Neutrophil (primary cell): ENCODE measurements at regions not wholly inside any gene's neighbourhood (a gene's known extent, or its start where the extent isn't known, plus 50 kb on each side); places are given as distances from the start of the nearest gene placed in this dataset.

Experiments used
- H3K27ac ChIP-seq: fragments of 200-600 bp; sonication (generic); 2 replicates; pipeline ENCODE4 v1.5.1; 2016; ENCODE audit warnings: mild to moderate bottlenecking, moderate library complexity
- H3K27me3 ChIP-seq: fragments of 200-600 bp; sonication (generic); 2 replicates; pipeline ENCODE4 v1.6.0; 2016; ENCODE audit warnings: mild to moderate bottlenecking
- H3K36me3 ChIP-seq: fragments of 200-600 bp; sonication (generic); 2 replicates; pipeline ENCODE4 v1.5.1; 2017
- H3K4me1 ChIP-seq, 2 experiments: fragments of 200-600 bp in 1 of 2; sonication (generic) in 1 of 2; 1 replicate in 1 of 2; 2 replicates in 1 of 2; pipeline versions ENCODE4 v1.5.1 to v1.6.1; 2013 to 2016; ENCODE audit warnings: low read depth in 1 of 2, low read length in 1 of 2, mild to moderate bottlenecking in 1 of 2, moderate library complexity in 1 of 2; ENCODE audit not compliant: control insufficient read depth in 1 of 2, insufficient read depth in 1 of 2
- H3K4me3 ChIP-seq, 2 experiments: fragments of 200-600 bp in 1 of 2; sonication (generic) in 1 of 2; 1 replicate in 1 of 2; 2 replicates in 1 of 2; pipeline ENCODE4 v1.5.1; 2013 to 2016; ENCODE audit warnings: low read depth in 1 of 2, low read length in 1 of 2, mild to moderate bottlenecking in 1 of 2, moderate library complexity in 1 of 2
- H3K9me3 ChIP-seq: fragments of 200-600 bp; sonication (generic); 2 replicates; pipeline ENCODE4 v1.5.1; 2016
- CTCF ChIP-seq: fragments of 200-600 bp; sonication (generic); IDR thresholded peaks from 2 replicates; pipeline ENCODE4 v1.5.1; 2016; ENCODE audit warnings: antibody characterized with exemption

DNA sequence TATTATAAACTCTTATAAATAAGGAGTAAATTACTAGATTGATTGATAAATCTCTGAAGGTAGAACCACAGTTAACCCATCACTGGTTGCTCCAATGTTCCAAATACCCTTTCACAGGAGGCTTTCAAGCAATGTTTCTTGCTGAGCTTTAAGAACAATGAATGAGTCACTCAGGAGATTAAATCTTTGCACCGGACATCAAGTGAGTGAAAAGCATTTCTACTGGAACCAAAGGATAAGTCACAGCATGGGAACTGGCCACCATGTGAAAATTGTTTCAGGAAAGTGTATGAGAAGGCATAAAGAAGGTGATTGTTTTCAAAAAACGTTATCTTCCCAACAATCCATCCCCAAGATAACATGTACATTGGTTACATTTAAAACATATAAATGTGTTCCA, 90.6 kb downstream of the CNTN3 start:
- no peak overlapping the region for H3K4me3 ChIP-seq
- H3K36me3 ChIP-seq = no peaks in the 10 kb centered on the region
- H3K4me1 ChIP-seq = no peaks in the 10 kb centered on the region
- no peak overlapping the region for H3K27ac ChIP-seq
- H3K27me3 ChIP-seq = no peaks in the 10 kb centered on the region
- no peaks in the 10 kb centered on the region for H3K9me3 ChIP-seq
- TF ChIP-seq CTCF = no peak

GRCh38 chr3:74520895-74521294, 93.6 kb downstream of the CNTN3 start:
- H3K27ac ChIP-seq = no peak overlapping the region
- no peaks in the 10 kb centered on the region for H3K9me3 ChIP-seq
- H3K4me1 ChIP-seq = no peaks in the 10 kb centered on the region
- no peaks in the 10 kb centered on the region for H3K27me3 ChIP-seq
- no peak overlapping the region for H3K4me3 ChIP-seq
- no peaks in the 10 kb centered on the region for H3K36me3 ChIP-seq
- no peak for TF ChIP-seq CTCF

DNA sequence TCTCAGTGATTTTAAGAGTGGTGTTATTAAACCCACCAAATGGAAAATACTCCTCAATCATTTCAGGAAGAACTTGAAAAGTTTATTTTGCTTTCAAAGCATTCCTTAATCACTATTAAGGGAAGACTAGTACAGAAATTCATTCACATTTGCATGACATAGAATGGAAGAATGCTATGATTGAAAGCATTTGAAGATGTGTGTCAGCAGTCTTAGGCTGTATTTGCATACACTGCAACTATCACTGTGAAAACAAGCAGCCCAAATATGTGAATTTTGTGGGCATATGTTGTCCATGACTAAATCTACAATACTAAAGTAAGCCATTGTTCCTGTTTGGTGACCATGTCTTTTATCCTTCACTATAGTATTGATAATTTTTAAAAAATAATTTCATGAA, 95.8 kb downstream of the CNTN3 start:
- Histone ChIP-seq H3K4me3 (no peak overlapping the region), H3K36me3 (no peaks in the 10 kb centered on the region), H3K4me1 (no peaks in the 10 kb centered on the region), H3K27ac (no peak overlapping the region), H3K9me3 (no peaks in the 10 kb centered on the region), H3K27me3 (no peaks in the 10 kb centered on the region)
- no peak for TF ChIP-seq CTCF

DNA sequence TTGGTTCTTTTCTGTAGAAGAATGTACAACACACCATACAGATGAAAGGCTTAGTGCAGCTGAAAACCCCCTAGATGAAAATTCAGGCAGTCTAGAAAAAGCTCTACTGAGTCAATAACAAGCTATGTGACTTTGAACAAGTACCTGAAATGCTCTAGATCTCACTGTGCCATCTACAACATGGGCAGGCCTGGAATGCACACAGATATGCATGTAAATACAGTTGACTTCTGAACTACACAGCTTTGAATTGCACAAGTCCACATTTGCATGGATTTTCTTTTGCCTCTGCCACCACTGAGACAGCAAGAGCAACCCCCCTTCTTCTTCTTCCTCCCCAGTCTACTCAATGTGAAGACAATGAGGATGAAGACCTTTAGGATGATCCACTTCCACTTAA, 98.4 kb downstream of the CNTN3 start:
- no peaks in the 10 kb centered on the region for H3K9me3 ChIP-seq
- no peaks in the 10 kb centered on the region for H3K36me3 ChIP-seq
- no peaks in the 10 kb centered on the region for H3K4me1 ChIP-seq
- H3K27me3 ChIP-seq = no peaks in the 10 kb centered on the region
- no peak overlapping the region for H3K4me3 ChIP-seq
- H3K27ac ChIP-seq = no peak overlapping the region
- TF ChIP-seq CTCF = no peak

DNA sequence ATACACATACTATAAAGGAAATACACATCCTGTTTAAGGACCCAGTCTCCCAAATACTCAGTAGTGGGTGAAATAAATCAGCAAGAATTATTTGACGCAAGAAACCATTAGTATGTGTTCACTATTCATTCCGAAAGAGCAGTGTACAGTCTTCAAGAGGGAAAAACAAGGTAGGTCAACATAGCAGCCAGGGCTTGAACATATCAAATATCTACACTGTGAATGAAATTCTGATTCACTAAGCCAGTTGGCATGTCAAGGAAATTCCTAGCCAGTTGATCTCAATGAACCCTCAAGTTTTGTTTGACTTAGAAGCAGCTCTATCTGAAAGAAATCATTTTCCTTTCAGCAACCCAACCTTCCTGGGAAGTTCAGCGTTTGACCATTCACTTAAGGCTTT, 99.0 kb downstream of the CNTN3 start:
- TF ChIP-seq CTCF = no peak
- H3K27ac ChIP-seq = no peak overlapping the region
- no peak overlapping the region for H3K4me3 ChIP-seq
- H3K27me3 ChIP-seq = no peaks in the 10 kb centered on the region
- H3K9me3 ChIP-seq = no peaks in the 10 kb centered on the region
- H3K4me1 ChIP-seq = no peaks in the 10 kb centered on the region
- no peaks in the 10 kb centered on the region for H3K36me3 ChIP-seq

DNA sequence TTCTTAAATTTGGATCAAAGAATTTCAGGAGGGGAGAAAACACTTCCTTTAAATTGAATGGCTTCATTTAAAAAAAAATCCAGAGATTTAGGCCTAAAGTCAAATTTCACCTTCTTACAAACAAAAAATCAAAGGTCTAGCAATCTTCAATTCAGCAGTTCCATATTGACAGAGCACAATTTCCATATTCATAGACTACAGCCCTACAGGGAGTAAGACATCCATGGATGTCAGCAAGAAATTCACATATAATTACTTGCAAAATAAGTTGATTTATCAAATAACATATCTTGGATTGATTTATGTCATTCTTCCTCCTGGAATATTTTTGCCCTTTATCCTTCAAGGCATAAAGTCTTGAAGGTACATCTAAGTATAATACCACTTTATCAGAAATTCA, 103.4 kb downstream of the CNTN3 start:
- H3K36me3 ChIP-seq = no peaks in the 10 kb centered on the region
- H3K9me3 ChIP-seq = no peaks in the 10 kb centered on the region
- H3K4me3 ChIP-seq = no peak overlapping the region
- no peak for TF ChIP-seq CTCF
- no peaks in the 10 kb centered on the region for H3K4me1 ChIP-seq
- no peaks in the 10 kb centered on the region for H3K27me3 ChIP-seq
- no peak overlapping the region for H3K27ac ChIP-seq
